ENCODE measurements at regions not wholly inside any gene's neighbourhood (a gene's known extent, or its start where the extent isn't known, plus 50 kb on each side); places are given as distances from the start of the nearest gene placed in this dataset.

GRCh38 chr2:190817082-190817481 lies 63.5 kb upstream of the GLS start:
- peaks cover 6% of the 10 kb centered on the region for H3K4me1 Mint-ChIP-seq (ENCODE audit: low read depth)
- no peak overlapping the region for H3K27ac Mint-ChIP-seq
- no peak for DNase-seq (ENCODE audit: low spot score, unreplicated experiment)

GRCh38 chr2:190819840-190820301 lies 60.8 kb upstream of the GLS start:
- peaks cover 9% of the 10 kb centered on the region for H3K9me3 Mint-ChIP-seq (ENCODE audit: low read depth)

More at GRCh38 chr2:190817082-190817481, 63.5 kb upstream of the GLS start:
- Mint-ChIP-seq H3K9me3 (ENCODE audit: low read depth) (peaks cover 9% of the 10 kb centered on the region), H3K27me3 (no peaks in the 10 kb centered on the region), H3K36me3 (ENCODE audit: insufficient read depth) (no peaks in the 10 kb centered on the region), H3K4me3 (ENCODE audit: low read depth) (no peak overlapping the region)
- no peak for TF ChIP-seq CTCF (IDR thresholded peaks at IDR 0.05; ENCODE audit: unreplicated experiment)

GRCh38 chr2:190820416-190820815 lies 60.2 kb upstream of the GLS start:
- no peaks in the 10 kb centered on the region for H3K27me3 Mint-ChIP-seq
- TF ChIP-seq CTCF (IDR thresholded peaks at IDR 0.05; ENCODE audit: unreplicated experiment), result no peak
- H3K27ac Mint-ChIP-seq, result no peak overlapping the region
- peaks cover 9% of the 10 kb centered on the region for H3K9me3 Mint-ChIP-seq (ENCODE audit: low read depth)
- no peak overlapping the region for H3K4me3 Mint-ChIP-seq (ENCODE audit: low read depth)
- DNase-seq (ENCODE audit: low spot score, unreplicated experiment), result no peak
- H3K4me1 Mint-ChIP-seq (ENCODE audit: low read depth), result peaks cover 5% of the 10 kb centered on the region
- H3K36me3 Mint-ChIP-seq (ENCODE audit: insufficient read depth), result no peaks in the 10 kb centered on the region

More at GRCh38 chr2:190819840-190820301, 60.8 kb upstream of the GLS start:
- Mint-ChIP-seq H3K4me1 (ENCODE audit: low read depth) (peaks cover 5% of the 10 kb centered on the region), H3K4me3 (ENCODE audit: low read depth) (no peak overlapping the region), H3K27ac (no peak overlapping the region), H3K36me3 (ENCODE audit: insufficient read depth) (no peaks in the 10 kb centered on the region), H3K27me3 (no peaks in the 10 kb centered on the region)
- DNase-seq (ENCODE audit: low spot score, unreplicated experiment), result no peak
- no peak for TF ChIP-seq CTCF (IDR thresholded peaks at IDR 0.05; ENCODE audit: unreplicated experiment)

- H3K9me3 Mint-ChIP-seq (ENCODE audit: low read depth), result peaks cover 3% of the 10 kb centered on the region
- no peaks in the 10 kb centered on the region for H3K27me3 Mint-ChIP-seq
- H3K4me1 Mint-ChIP-seq (ENCODE audit: low read depth), result peaks cover 5% of the 10 kb centered on the region
- DNase-seq (ENCODE audit: low spot score, unreplicated experiment), result no peak
- no peak overlapping the region for H3K4me3 Mint-ChIP-seq (ENCODE audit: low read depth)
- H3K36me3 Mint-ChIP-seq (ENCODE audit: insufficient read depth), result no peaks in the 10 kb centered on the region
- TF ChIP-seq CTCF (IDR thresholded peaks at IDR 0.05; ENCODE audit: unreplicated experiment), result no peak
- no peak overlapping the region for H3K27ac Mint-ChIP-seq
Observed at GRCh38 chr2:190822043-190822442, 58.6 kb upstream of the GLS start.

GRCh38 chr2:190827720-190828119 lies 52.9 kb upstream of the GLS start:
- DNase-seq (ENCODE audit: low spot score, unreplicated experiment), result no peak
- peaks cover 2% of the 10 kb centered on the region for H3K9me3 Mint-ChIP-seq (ENCODE audit: low read depth)
- no peak overlapping the region for H3K4me3 Mint-ChIP-seq (ENCODE audit: low read depth)
- no peak overlapping the region for H3K27ac Mint-ChIP-seq
- TF ChIP-seq CTCF (IDR thresholded peaks at IDR 0.05; ENCODE audit: unreplicated experiment), result no peak
- no peaks in the 10 kb centered on the region for H3K36me3 Mint-ChIP-seq (ENCODE audit: insufficient read depth)
- no peaks in the 10 kb centered on the region for H3K27me3 Mint-ChIP-seq
- no peaks in the 10 kb centered on the region for H3K4me1 Mint-ChIP-seq (ENCODE audit: low read depth)

Measured in progenitor cell of endocrine pancreas (in vitro differentiated cells).